AG09319 (cell line): ENCODE measurements at regions not wholly inside any gene's neighbourhood (a gene's known extent, or its start where the extent isn't known, plus 50 kb on each side); places are given as distances from the start of the nearest gene placed in this dataset.

ENCODE experiments used
- DNase-seq: peaks from one replicate; pipeline ENCODE4 v3.0.0-alpha.2; 2010; ENCODE audit warnings: low read depth; ENCODE audit errors: extremely low read depth
- CTCF ChIP-seq: IDR thresholded peaks from 2 replicates; pipeline ENCODE4 v1.5.1; 2011; ENCODE audit warnings: low read depth, mild to moderate bottlenecking, inconsistent platforms, low read length, moderate library complexity

- no peak for TF ChIP-seq CTCF
- no peak for DNase-seq
These were observed 122.3 kb downstream of the ASB1 start for GRCh38 chr2:238548902-238549462.

GRCh38 chr2:238549866-238550265, 123.1 kb downstream of the ASB1 start:
- TF ChIP-seq CTCF = no peak
- no peak for DNase-seq

- no peak for TF ChIP-seq CTCF
- DNase-seq = no peak
These were observed 124.4 kb downstream of the ASB1 start for GRCh38 chr2:238551091-238551490.

- no peak for TF ChIP-seq CTCF
- DNase-seq = no peak
These were observed 125.5 kb downstream of the ASB1 start for GRCh38 chr2:238552226-238552625.

GRCh38 chr2:238553159-238553558, 126.4 kb downstream of the ASB1 start:
- no peak for TF ChIP-seq CTCF
- no peak for DNase-seq

GRCh38 chr2:238554468-238555315, 128.0 kb downstream of the ASB1 start:
- DNase-seq = no peak
- TF ChIP-seq CTCF = no peak

GRCh38 chr2:238555786-238556542, 129.2 kb downstream of the ASB1 start:
- DNase-seq = no peak
- TF ChIP-seq CTCF = no peak
